GM18502 (cell line): ENCODE measurements at regions not wholly inside any gene's neighbourhood (a gene's known extent, or its start where the extent isn't known, plus 50 kb on each side); places are given as distances from the start of the nearest gene placed in this dataset.
A peak's percentile ranks its signal among the peaks of the same experiment; 100 is the strongest.

Source experiments
- ATAC-seq: cut with Tn5 transposase; IDR thresholded peaks from one replicate; pipeline ENCODE4 v1.9.1; 2021; ENCODE audit warnings: mild to moderate bottlenecking; ENCODE audit not compliant: unreplicated experiment, poor library complexity

DNA sequence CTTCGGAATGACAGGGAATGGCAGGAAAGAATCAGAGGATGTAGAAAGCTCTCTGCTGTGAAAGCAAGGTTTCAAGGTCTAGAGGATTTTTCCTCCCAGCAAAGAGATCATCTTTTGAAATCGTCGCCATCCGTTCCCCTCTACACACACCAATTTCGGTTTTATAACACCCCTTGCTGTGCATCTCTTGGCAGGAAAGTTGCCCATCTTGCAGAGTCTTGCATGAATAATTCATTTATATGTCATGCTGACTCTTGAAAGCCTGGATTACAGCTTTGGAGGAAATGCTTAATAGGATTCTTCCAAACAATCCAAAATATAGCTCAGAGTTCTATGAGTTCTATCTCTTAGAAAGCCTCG lies 262.7 kb downstream of the CHL1 start:
- ATAC-seq: no peak

DNA sequence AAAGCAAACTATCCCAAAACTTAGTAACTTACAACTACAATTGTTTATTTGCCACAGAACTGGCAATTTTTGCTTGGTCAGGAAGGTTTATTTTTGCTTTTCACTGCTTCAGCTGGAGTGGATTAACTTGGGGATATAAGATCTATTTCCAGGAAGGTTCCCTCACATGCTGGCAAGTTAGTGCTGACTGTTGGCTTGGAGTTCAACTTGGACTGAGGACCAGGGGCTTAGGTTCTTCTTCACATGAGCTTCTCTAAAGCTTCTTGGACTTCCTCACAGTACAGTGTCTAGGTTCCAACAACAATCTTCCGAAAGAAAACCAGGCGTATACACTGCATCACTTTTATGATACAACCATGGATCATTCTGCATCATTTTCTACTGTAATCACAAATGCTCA lies 264.4 kb downstream of the CHL1 start:
- no peak for ATAC-seq

DNA sequence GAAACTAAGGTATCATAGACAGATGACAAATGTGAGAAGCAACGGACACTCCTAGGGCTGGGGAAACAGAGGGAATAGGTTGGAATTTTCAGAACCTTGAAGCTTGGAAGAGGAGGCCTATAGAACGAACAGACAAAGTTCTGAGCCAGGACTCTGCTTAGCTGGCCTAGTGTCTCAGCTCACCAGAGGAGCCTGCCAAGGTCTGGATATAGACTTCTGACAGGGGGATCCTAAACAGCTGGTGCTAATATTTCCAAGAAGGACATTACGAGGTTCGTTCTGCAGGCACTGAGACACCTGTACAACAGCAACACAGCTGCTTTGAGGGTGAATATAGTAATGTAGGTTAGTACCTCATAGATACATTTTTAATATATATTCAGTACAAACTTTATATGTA lies 266.3 kb downstream of the CHL1 start:
- ATAC-seq: no peak

DNA sequence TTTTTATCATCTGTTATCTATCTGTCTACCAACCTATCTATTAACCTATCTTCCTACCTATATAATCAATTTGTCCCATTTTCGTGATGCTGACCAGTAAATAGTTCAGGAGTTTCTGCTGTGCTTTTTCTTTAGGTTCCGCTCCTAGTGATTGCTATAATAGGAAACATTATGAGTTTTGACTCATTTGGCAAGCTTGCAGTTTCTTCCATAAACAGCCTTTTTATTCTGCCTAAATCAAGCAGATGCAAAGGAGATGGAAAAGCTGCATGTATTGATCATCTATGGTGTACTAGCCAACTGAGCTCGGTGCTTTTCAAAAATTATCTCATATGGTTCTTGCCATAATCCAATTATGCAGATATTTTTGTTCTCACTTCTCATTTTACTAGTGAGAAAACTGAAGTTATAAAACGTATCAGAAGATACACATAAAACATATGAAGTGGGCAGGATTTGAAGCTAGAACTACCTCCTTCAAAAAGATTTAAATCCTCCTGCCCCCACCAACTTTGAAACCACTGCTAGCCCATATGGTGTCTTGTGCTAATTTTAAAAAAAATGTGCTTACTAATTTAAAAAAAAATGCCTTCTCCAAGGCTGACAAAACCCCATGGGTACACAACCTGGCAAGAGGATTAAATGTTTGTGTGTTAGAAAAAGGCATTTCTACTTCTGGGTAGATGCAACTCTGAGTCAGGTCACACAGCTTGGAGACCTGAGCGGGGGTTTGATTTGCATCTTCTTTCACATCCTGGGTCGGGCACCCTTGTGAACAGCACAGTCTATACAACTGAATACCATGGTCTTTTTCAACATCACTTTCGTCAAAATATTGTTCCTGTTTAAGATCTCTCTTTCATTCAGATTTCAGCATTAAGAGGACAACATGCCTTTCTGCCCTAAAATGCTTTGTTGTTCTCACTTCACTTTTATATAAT lies 267.0 kb downstream of the CHL1 start:
- ATAC-seq: peak; percentile 99

DNA sequence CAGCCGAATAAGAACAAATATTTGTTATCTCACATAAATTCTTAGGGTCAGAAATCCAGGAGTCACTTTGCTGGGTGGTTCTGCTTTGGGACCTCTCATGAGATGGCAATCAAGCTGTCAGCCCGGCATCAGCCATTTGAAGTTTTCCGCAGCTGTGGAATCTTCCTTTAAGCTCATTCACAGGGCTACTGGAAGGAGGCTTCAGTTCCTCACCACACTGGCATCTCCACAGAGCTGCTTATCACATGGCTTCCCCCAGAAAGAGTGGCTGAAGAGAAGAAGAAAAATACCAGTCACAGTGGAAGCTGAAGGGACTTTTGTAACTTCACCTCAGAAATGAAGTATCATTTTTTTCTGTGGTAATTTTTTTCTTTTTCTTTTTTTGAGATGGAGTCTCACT lies 267.7 kb downstream of the CHL1 start:
- peak; percentile 47 for ATAC-seq

DNA sequence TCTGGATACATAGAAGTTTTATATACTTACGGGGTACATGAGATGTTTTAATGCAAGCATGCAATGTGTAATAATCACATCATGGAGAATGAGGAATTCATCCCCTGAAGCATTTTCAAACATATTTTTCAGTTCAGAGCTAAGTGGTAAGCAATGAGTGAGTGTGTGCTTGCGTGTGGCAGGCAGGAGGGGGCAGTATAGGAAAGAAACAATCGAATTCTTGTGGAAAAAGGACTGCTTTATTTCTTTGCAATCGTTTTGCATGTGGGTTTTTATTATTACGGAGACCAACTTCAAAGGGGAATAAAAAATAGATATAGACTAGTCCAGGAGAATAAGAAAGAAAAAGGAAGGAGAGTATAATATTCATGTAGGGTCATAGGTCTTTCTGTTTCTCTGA lies 271.6 kb downstream of the CHL1 start:
- ATAC-seq: peak; percentile 33

DNA sequence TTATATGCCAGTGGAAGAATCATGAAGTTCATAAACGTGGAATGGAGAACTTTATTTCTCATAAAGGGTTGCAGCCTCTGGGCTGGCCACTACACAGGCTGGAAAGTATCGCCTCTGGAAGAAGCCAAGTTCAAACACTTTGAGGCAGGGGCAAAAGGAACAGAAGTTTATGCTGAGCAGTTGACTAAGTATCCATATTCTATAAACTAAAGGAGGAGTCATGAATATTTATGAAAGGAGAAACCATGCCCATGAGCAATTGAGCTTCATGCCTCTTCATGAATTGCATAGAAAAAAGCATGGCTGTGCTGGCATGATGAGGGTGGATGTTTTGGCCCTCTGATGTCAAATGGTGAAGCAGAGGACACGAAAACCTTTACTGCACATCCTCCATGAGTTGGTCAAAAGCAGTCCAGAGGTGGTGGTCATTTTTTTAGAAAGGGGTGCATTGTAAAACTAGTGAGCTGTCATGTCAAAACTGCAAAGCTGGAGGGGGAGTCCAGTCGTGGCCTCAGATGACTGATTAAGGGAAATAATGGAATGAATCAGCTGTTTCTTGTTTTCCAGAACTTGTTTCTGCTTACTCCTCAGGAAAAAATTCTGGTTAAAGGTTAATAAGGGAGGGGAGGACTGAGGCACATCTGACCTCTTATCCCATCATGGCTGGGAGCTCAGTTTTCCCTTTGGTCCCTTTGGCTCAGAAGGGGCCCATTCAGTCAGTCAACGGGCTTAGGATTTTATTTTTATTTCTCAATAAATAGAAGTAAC lies 276.7 kb downstream of the CHL1 start:
- peak; percentile 48 for ATAC-seq

DNA sequence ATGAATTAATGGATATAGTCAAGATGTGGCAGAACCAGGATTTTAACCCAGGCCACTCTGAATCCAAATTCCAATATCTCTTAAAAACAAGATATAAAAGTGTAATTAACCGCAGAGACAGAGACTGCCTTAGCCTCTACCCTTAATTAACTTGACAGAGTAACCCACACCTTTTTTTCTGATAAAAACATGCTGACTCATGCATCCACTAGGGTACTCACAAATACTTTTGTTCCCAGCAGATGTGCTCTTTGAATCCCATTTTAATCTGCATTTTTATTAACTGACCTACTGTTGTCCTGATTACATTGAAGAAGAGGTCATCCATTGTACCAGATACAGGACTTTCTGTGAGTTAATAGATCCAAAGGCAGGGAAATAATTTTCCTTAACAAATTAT lies 278.3 kb downstream of the CHL1 start:
- ATAC-seq: no peak

DNA sequence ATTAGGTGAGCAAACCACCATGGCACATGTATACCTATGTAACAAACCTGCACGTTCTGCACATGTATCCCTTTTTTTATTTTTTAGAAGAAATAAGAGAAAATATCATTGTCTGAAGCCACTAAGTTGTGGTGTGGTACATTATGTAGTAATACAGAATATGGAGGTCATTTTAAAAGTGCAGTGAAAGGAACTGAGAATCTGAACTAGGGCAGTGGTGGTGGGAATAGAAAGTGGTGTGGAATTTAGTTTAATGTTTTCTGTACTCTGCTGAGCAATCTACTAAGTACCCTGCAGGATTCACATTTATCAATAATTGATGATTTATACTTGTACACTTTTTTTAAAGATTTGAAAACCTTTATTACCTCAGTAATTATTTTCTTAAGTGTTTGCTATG lies 283.5 kb downstream of the CHL1 start:
- ATAC-seq: peak; percentile 82

DNA sequence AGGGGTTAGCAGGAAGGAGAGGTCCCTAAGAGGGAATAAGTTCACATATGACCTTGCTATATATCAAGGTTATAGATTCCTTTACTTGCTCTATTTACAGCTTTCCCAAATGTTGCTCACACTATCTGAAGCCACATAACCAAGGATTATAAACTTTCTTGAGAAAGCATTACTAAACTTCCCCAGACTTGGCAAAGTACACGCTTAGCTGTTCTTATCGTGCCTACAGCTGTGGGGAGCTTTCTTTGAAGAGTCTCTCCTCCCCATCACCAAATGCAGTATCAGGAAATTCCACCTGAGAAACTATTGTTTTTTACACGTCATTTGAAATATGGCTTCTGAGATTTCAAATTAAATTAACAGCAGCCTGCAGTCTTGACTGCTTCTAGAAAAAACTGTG lies 284.5 kb downstream of the CHL1 start:
- no peak for ATAC-seq

DNA sequence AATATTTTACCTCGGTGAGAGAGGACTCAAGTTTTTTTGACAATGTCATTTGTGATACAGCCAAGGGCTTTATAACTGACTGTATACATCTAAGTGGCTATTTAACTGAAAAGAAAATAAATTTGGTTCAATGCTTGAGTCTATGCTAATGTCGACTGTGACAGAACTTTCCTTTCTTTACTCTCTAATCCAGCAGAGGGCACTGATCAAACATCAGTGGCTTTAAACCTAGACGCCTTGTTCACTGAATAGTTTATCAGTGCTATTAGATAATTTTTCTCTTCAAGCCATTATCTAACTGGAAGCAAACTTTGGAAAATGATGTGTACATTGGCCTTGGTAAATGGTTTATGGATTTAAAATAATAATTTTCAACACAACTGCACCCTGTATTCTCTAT lies 285.1 kb downstream of the CHL1 start:
- peak; percentile 66 for ATAC-seq

DNA sequence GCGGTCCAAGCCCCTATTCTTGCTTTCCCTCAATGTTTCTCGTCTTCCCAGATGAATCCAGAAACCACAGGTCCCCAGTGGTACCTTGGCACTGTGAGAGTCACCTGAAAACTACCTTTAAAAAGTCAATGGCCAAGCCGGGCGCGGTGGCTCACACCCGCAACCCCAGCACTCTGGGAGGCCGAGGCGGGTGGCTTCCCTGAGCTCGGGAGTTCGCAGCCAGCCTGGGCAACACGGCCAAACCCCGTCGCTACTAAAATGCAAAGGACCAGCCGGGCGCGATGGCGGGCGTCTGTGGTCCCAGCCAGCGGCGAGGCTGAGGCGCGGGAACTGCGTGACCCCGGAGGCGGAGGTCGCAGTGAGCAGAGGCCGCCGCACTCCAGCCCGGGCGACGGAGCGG lies 285.9 kb downstream of the CHL1 start:
- ATAC-seq: no peak

DNA sequence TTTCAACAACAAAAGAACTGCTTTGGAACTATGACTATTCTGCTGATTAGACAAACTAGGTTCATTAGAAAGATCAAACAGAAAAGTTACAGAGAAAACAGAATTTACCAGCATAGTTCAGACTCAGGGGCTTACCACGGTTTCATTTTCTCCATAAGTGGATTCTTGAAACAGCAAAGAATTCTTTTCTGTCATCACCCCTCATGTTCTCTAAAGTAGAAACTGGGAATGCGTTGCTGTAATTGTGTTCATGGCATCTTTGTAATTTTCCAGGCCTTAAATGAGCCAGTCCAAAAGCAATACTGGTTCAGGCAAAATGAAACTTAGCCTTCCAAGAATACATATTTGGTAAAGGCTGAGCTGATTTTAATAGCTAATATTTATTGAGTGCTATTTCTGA lies 287.8 kb downstream of the CHL1 start:
- ATAC-seq: no peak

DNA sequence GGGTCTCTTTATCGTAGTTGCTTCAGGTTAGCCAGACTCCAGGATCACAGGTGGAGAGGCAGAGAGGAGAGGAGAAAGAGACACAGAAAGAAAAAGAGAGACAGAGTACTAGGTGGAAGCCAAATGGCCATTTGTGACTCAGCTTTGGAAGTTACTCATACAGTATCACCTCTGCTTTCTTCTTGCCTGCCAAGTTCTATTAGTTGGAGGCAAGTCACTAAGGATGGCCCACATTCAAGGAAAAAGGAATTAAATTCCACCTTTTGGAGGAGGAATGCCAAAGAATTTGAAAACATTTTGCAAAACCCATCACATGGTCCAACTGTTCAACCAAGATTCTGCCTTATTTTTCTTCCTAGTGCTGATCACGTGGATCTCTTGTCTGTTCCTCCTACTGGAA lies 291.1 kb downstream of the CHL1 start:
- no peak for ATAC-seq

DNA sequence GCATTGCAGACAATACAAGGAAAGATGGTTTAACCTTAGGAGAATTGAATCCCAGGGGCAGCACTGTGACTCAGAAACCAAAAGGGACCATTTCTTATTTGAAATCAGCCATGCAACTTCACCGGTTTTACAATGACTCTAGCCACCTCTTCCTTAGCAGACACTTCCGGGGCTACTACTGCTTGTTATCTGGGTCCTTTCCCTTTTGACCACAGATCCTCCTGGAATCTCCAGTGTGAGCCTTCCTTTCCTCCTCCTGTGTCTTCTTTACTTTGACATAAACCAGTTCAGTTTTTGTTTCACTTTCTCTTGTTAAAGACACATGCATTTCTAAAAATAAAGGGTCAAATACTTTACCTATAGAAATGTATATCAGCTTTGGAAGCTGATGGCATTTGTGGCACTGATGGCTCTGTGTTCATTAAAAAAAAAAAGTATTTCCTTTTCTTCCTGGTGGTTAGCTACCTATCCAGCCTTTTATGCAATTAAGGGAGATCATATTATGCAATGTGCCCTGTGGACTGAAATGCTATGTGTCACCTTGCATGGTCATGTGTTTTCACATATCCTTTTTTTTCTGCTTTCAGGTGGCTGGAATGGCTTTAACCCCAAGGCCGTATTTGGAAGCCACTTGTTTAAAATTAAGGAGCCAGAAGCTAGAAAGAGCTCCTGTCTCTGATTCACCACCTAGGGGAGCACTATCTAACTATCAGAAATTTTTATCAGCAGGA lies 296.2 kb downstream of the CHL1 start:
- peak; percentile 71 for ATAC-seq

DNA sequence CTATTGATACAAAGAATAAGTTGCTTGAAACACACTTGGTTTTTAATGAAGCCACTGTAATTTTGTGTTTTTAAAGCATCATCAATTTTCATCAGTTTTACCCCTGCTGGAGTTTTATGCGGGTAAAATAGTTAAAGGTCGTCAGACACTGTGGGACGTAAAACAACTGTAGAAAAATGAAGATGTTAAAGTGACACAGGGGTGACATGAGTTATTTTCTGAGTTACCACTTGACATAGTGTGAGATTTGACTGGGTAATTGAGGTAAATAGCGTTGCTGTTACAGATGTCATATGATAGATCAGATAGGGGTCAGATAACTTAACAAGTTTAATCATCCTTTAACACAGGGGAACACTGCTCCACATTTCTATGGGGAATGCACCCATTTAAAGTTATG lies 297.6 kb downstream of the CHL1 start:
- no peak for ATAC-seq

DNA sequence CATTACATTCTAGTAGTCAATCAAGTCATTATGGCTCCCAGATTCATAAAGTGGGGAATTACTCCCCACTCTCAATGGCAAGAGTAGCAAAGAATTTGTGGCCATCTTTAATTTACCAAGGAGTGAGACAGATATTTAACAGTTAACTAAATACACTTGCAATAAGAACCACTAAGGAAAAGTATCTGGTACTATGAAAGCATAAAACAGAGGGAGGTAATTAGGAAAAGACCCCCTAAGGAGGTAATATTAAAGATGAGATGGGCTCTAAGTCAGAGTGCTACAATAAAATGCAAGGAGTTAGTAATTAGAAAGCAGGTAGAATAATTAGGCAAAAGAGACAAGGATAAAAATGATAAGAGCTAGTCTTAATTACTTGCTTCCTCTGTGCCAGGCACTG lies 301.9 kb downstream of the CHL1 start:
- no peak for ATAC-seq

DNA sequence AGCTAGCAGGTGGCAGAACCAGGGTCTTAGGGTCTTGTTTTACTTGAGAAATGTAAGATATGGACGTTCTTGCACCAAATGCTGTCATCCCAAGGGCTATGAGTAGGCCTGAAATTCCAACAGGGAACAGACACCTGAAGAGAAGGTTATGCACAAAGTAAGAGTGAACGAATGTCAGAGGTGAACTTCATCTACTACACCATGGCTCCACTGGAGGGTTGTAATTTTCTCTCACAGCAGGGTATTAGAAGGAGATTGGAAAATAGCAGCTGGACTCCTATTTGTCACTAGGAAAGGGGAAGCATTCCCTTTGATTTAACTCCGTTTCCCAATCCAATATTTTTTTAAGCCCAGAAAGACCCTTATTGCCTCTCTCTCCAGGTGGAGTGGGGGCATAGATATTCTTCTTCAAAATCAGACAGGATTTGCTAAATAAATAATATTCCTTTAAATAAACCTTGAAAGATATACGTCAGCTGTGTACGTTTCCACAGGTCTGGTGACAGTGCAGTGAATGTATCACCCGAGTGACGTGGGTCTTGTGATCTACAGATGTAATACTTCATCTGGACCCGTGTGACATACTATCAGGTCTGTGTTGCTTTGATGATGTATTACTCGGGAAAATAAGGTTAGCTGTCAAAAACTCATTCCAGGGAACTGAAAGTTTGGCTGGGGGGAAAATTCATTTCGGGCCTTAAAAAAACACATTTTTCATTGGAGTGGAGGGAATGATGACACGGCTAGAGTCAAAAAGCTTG lies 302.6 kb downstream of the CHL1 start:
- no peak for ATAC-seq

DNA sequence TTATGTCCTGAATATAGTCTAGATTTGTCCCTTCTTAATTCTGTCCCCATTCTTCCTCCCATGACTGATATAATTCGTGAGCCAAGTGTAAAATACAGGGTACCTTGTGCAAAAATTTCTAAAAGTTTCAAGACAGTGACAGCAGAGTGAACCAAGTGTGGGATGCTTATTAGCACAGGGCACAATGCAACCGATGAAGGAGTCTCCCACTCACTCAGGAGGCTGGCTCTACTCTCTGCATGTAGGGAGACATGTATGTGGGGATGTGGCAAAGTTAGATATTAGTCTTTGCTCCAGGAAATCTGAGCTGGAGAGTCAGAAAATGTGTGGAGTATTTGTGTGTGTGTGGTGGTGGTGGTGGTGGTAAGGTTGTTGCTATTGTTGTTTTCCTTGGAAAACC lies 305.9 kb downstream of the CHL1 start:
- ATAC-seq: no peak

DNA sequence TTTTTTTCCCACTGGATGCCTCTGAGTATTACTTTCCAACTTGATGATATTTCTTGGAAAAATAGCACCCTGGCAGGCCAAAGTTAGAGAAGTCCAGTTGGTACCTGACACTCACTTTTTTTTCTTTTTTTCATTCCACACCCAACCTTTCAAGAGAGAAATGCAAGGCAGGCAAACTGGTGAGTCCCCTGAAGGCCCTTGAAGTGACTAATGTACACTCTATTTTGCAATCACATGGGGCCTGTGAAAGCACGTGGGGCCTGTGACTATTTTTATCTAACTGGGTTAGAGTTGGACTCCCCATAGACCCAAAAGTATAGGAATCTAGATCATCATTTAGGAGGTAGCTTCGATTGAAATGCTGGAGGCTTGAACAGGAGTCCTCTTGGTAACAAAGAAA lies 316.7 kb downstream of the CHL1 start:
- ATAC-seq: no peak
